HG02610 (cell line): ENCODE measurements at regions not wholly inside any gene's neighbourhood (a gene's known extent, or its start where the extent isn't known, plus 50 kb on each side); places are given as distances from the start of the nearest gene placed in this dataset.

ENCODE experiments used
- ATAC-seq: cut with Tn5 transposase; IDR thresholded peaks from one replicate; pipeline ENCODE4 v1.9.1; 2021; ENCODE audit warnings: mild to moderate bottlenecking, moderate library complexity; ENCODE audit not compliant: unreplicated experiment

DNA sequence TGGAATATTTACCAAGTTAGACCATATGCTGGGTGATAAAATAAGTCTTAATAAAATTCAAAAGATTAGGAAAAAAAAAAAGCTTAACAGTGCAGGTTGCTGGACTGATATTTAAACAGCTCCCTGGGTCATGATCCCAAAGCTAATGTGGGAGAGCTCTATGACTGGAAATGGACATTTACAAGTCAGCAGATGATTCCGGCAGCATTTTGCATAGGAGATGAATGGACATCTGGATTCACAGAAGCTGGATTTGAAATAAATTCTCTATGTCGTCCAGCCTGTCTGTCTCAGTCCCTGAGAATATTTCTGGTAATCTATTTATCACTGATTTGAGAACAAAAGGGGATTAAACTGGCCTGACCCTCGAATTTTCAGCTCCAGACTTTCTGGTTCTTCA is 52.3 kb upstream of the KLHL25 start:
- ATAC-seq, result no peak

GRCh38 chr15:85849946-85850345 is 55.2 kb upstream of the KLHL25 start:
- no peak for ATAC-seq

- no peak for ATAC-seq
These were observed 58.2 kb upstream of the KLHL25 start for GRCh38 chr15:85852969-85853368.

DNA sequence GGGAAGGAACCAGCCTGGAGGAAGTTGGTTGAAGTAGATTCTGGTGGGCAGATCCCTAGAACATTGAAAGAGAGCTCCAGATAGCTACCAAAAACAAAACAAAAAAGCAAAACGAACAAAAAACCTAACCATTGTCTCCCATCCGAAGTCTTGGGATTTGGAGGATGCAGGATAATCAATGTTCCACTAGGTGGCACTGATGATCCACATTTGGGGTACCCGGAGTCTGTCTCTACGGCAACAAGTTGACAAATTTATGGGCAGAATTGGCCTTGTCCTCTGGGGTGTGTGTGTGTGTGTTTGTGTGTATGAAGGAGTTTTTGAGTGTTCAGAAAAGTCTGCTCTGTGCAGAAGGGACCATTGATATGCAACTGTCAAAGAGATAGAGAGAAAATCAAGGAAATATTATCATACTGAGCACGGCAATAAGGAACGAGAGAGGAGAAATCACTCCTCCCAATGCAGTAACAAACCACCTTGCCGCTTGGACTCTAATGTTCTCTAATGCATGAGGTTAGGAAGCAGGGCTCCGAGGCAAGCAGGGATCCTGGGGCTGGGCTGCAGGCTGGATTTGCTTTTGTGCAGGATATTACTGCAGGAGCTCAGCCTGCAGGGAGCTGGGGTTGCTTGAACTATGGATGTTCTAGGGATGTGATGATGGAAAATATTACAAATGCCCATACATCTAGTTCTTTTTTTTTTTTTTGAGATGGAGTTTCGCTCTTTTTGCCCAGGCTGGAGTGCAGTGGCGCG is 59.8 kb upstream of the KLHL25 start:
- ATAC-seq, result peak; percentile 58

GRCh38 chr15:85858586-85859375 is 64.1 kb upstream of the KLHL25 start:
- ATAC-seq, result peak; percentile 90

GRCh38 chr15:85859671-85860070 is 64.9 kb upstream of the KLHL25 start:
- no peak for ATAC-seq

DNA sequence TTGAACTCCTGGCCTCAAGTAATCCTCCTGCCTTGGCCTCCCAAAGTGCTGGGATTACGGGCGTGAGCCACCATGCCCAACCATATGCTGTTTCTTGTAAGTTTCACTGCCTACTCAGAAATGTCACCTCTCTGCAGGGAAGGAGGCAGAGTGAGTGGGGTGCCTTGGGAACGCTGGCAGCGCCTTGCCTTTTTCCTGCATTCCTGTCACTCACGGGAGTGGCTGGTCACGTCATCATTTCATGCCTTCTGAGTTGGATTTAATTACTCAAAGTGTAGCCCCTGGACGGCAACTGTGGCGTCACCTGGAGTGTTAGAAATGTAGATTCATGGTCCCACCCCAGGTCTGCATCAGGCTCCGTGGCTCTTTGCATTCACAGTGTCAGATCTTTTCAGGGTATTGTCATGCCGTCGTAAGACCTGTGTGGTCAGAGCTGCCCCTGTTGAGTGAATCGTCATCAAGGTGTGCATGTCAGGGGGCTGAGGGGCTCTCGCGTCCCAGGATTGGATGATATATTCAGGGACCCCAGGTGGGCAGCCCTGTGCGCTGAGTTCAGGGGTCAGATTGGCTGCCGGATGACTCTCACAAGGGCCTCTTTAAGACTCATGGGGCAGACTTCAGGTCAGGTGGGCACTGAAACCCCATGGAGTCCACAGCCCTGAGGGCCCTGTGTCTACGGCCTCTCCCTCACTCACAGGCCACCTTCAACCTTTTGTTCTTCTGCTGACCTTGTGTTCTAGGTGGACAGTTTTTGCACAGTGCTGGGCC is 65.9 kb upstream of the KLHL25 start:
- no peak for ATAC-seq

DNA sequence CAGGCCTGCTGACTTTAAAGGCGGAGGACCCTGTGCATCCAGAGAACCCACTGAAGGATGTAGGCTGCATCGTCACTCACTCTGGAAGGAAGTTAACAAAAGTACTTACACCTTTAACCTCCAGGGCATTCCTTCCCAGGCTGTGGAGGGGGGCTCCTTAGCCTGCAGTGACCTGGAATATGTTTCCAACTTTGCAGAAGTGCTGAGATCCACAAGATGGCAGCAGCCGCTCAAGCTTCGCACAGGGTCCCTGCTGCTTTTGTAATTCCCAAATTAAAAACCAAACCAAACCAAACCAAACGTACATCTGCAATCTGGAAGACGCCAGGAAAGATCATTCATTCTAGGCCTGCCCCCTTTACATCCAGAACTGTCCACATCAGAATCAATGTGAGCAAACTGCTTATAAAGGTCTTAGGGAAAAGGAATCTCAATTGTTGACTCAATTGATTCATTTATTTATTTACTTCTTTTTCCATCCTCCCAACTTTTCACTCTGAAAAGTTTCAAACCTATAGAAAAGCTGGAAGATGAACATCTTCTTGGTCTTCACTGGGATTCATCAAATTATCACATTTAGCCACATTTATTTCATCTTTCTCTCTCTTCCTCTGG is 70.5 kb upstream of the KLHL25 start:
- no peak for ATAC-seq

DNA sequence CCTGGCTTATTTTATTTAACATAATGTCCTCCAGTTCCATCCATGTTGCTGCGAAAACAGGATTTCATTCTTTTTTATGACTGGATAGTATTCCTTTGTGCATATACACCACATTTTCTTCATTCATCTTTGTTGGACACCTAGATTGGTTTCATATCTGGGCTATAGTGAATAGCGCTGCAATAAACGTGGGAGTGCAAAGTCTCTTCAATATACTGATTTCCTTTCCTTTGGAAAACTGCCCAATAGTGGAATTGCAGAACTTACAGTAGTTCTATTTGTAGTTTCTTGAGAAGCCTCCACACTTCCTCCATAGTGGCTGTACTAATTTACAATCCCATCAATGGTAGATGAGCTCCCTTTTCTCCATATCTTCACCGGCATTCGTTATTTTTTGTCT is 72.5 kb upstream of the KLHL25 start:
- ATAC-seq, result no peak

GRCh38 chr15:85869124-85869523 is 74.4 kb upstream of the KLHL25 start:
- ATAC-seq, result no peak

- no peak for ATAC-seq
These were observed 75.7 kb upstream of the KLHL25 start for GRCh38 chr15:85870216-85871014.

GRCh38 chr15:85871545-85871944 is 76.8 kb upstream of the KLHL25 start:
- no peak for ATAC-seq

DNA sequence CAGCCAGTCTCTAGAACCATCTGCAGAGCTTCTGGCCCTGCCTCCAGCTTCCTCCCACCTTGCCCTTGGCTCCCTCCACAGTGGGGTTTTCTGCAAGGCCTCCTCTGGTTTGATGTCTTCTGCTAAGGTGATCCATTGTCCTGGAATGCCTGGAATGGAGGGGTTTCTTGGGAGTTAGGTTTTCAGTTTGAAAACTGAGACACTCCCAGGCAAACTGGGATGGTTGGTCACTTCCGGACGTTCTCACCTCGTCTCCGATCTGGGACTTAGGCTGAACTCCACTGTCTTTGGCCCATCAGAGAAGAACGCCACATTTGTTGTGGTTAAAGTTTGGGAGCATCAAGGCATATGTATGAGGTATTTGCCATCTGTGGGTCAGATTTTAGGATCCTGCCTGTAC is 77.4 kb upstream of the KLHL25 start:
- ATAC-seq, result no peak

DNA sequence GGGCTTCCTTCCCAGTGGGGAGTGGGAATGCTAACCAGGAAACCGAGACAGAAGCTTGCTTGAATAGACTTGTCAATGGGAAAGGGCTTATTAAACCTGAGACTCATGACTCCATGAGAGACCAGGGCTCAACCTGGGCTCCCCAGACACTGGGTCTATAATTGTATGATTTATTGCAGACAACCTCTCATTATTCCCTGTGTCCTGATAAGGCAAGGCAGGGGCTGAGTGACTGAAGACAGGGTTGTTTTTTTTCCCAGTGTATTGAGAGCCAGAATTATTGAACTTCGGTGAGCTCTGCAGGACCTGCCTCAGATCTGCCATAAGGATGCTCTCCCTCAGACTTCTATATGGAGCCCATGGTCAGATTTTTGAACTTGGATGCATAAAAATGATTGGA is 79.5 kb upstream of the KLHL25 start:
- ATAC-seq, result no peak

DNA sequence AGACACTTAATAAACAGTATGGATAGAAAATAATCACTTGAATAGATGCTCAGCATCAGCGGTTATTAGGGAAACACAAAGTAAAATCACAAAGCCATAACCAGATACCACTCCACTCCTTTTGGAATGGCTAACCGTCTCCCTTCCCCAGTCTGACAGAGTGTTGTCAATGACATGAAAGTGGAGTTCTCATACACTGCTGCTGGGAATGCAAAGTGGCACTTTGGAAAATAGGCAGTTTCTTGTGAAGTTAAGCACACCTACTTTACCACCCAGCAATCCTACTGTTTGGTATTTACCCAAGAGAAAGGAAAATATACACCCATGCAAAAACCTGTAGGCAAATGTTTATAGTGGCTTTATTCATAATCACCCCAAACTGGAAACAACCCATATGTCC is 81.0 kb upstream of the KLHL25 start:
- no peak for ATAC-seq

- no peak for ATAC-seq
These were observed 84.1 kb upstream of the KLHL25 start for GRCh38 chr15:85878828-85879225.

DNA sequence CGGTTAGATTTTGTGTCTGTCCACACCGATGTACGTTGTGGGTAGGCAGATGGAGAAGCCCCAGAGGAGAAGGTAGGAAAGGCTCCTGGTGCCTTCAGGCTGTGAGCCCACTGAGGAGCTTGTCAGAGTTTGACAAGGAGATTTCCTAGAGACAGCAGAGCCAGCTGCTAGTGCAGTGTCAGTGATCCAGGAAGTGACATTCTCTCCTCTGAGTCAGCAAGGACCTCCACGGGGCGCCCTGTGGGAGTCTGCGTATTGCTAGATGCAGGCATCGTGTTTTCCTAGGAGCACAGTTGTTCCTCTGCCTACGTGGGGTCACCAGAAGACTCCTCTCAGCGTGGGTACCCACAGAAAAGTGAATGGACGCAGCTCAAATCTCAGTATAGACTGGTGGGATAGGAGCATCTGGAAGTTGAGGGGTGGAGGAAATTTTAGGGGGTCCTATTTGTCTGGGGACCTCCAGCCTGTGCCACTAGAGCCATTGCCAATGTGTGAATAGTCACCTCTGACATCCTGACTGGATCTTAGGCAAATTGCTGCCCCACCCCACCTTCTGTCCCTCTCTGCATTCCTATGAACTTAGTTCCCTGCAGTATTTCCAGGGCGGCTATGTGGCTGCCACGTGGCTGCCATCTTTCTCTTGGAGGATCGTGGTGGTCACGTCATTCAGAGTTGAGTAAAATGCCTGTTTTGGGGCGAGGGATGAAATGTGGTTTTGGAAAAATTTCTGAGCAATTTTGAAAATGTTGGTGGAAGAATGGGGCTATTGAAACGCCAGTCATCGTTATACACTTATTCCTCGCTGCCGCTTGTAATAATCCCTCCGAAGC is 84.8 kb upstream of the KLHL25 start:
- ATAC-seq, result no peak

DNA sequence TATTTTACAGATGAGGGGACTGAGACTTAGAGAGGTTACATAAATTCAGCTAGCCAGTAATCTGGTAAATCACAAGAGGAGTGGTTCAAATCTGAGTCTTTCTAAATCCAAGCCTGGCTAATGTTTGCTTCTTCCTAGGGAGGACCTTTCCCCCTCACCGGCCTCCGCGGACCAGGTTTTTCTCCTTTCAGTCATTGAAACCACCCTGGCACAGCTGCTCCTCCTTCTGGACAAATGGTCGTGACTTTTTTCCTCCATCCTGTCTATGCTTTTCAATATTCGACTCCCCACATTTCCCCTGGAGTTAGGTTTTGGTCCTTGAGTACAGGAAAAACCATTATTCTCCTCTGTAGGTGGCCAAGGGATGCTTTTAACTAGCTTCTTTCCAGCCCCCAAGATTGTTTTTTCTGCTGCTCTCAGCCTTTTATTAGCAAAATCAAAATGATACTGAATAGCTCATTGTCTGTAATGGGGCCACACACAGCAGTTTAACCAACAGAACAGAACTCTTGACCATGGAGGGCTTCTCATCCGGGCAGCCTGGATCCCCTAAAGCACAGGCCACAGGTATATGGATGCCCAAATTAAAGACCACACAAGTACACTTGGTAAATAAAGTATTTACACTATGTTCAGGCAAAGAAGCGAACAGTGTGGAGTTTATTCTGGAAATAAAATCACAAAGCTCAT is 85.9 kb upstream of the KLHL25 start:
- no peak for ATAC-seq

DNA sequence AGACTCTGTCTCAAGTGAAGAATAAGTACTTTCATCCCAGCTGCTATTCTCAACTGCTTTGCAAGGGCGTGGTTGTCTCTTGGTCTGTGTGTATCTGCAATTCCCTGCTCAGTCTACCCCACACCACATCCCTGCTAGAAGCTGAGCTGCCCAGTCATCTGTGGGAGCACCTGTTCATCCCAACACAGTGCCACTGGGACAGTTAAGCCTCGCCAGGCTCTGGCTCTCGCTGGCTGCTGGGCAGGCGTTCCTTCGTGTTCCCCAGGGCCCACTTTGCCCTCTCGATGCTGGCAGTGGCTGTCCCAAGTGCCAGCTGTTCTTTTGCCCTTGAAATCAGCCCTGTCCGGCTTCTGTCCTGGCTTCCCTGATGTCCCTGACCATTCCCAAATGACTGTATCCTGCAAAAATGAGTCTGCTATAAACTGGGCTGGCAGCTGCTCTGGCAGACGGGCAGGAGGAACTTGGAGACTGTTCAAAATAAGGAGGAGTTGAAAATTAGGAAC is 91.6 kb upstream of the KLHL25 start:
- ATAC-seq, result no peak
